Natural killer cell (primary cell): ENCODE measurements at regions not wholly inside any gene's neighbourhood (a gene's known extent, or its start where the extent isn't known, plus 50 kb on each side); places are given as distances from the start of the nearest gene placed in this dataset.

Experiments used
- ATAC-seq, 3 donors: fragments of 150-1000 bp in 2 of 3; fragments of 200-7000 bp in 1 of 3; cut with Tn5 transposase; 1 replicate in 1 of 3; 2 replicates in 2 of 3; pipeline ENCODE4 v1.10.0; 2021; ENCODE audit warnings: mild to moderate bottlenecking in 2 of 3, moderate library complexity in 2 of 3
- DNase-seq, 2 donors: peaks; one replicate each; pipeline versions ENCODE4 v3.0.0 to v3.0.0-alpha.2; 2013 to 2021; ENCODE audit warnings: mixed read lengths in 1 of 2
- H3K27ac ChIP-seq: one replicate; pipeline ENCODE4 v1.5.1; 2013; ENCODE audit warnings: mild to moderate bottlenecking, low read length
- H3K27me3 ChIP-seq: one replicate; pipeline ENCODE4 v1.6.1; 2013; ENCODE audit warnings: low read length; ENCODE audit not compliant: control insufficient read depth, insufficient read depth
- H3K36me3 ChIP-seq: one replicate; pipeline ENCODE4 v1.6.1; 2013; ENCODE audit warnings: low read length; ENCODE audit not compliant: control insufficient read depth, insufficient read depth
- H3K4me1 ChIP-seq: one replicate; pipeline ENCODE4 v1.6.1; 2013; ENCODE audit warnings: low read length; ENCODE audit not compliant: control insufficient read depth, insufficient read depth
- H3K4me3 ChIP-seq: one replicate; pipeline ENCODE4 v1.5.1; 2013; ENCODE audit warnings: low read length
- H3K9me3 ChIP-seq: one replicate; pipeline ENCODE4 v1.6.1; 2013; ENCODE audit warnings: low read length; ENCODE audit not compliant: control insufficient read depth, insufficient read depth
- H3K27ac Mint-ChIP-seq, 2 donors: one replicate each; pipeline ENCODE4 v1.8.0; 2022; ENCODE audit warnings: mild to moderate bottlenecking in 2 of 2, mixed read lengths in 2 of 2, moderate library complexity in 1 of 2
- H3K27me3 Mint-ChIP-seq, 2 donors: one replicate each; pipeline ENCODE4 v1.8.0; 2022; ENCODE audit warnings: low read depth in 2 of 2, mixed read lengths in 2 of 2
- H3K36me3 Mint-ChIP-seq: one replicate; pipeline ENCODE4 v1.8.0; 2022; ENCODE audit warnings: mixed read lengths
- H3K4me1 Mint-ChIP-seq, 2 donors: one replicate each; pipeline ENCODE4 v1.8.0; 2022; ENCODE audit warnings: mixed read lengths in 2 of 2
- H3K4me3 Mint-ChIP-seq: one replicate; pipeline ENCODE4 v1.8.0; 2022; ENCODE audit warnings: mild to moderate bottlenecking, moderate library complexity, mixed read lengths
- H3K9me3 Mint-ChIP-seq, 2 donors: one replicate each; pipeline ENCODE4 v1.8.0; 2022; ENCODE audit warnings: mixed read lengths in 2 of 2
- CTCF ChIP-seq: fragments of 200-600 bp; IDR thresholded peaks from one replicate; pipeline ENCODE4 v1.8.0; 2022; ENCODE audit warnings: antibody characterized with exemption
- WGBS: methylation state at CpG from one replicate; pipeline ENCODE4 v1.1.7; 2013; ENCODE audit warnings: missing lambda C conversion rate; ENCODE audit not compliant: insufficient coverage; 5-methylcytosine and 5-hydroxymethylcytosine counted together
- intact Hi-C: fragments of 100-400 bp; cut with micrococcal nuclease; formaldehyde crosslinking; loops from one replicate; pipeline ENCODE4 v1.14.2; 2022

- intact Hi-C loops: no loop called here
- H3K27ac ChIP-seq: no peak overlapping the region
- no peak overlapping the region for H3K4me3 ChIP-seq
- no peaks in the 10 kb centered on the region for H3K36me3 Mint-ChIP-seq
- ATAC-seq (no peak), DNase-seq (no peak)
- H3K4me3 Mint-ChIP-seq: no peak overlapping the region
- H3K27me3 ChIP-seq: no peaks in the 10 kb centered on the region
- H3K27ac Mint-ChIP-seq: no peak overlapping the region
- H3K4me1 ChIP-seq: no peaks in the 10 kb centered on the region
- H3K36me3 ChIP-seq: no peaks in the 10 kb centered on the region
- H3K9me3 Mint-ChIP-seq: peaks cover 0 to 3% of the 10 kb centered on the region in 2 donors
- 78% methylated on average over 4 of the region's 4 CpGs for WGBS
- no peaks in the 10 kb centered on the region for H3K27me3 Mint-ChIP-seq
- TF ChIP-seq CTCF: no peak
- H3K4me1 Mint-ChIP-seq: no peaks in the 10 kb centered on the region
- H3K9me3 ChIP-seq: no peaks in the 10 kb centered on the region
These were observed 217.0 kb upstream of the CCN2 start for GRCh38 chr6:132167929-132168892.

DNA sequence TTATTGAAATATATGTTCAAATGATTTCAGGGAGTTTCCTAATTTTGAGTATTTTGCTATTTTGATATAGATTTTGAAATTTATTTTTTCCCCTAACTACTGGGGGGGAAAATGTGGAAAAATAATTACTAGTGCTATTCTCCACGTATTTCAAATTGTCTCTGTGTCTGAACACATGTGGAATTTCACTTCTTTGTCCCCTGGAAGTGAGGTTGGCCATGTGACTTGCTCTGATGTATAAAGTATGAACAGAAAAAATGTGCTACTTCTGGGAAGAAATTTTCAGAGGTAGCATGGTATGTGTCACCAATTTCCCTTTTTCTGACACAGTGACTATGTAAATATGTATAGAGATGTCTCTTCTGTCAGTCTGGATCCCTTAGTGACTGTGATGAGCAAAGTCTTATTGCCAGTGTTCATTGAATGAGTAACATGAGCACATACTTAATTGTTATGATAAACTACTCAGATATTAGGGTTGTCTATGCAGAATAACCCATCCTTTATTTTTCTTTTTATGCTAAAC is 215.4 kb upstream of the CCN2 start:
- 73% methylated on average over 1 of the region's 1 CpG for WGBS
- H3K4me1 Mint-ChIP-seq: no peaks in the 10 kb centered on the region
- no peaks in the 10 kb centered on the region for H3K4me1 ChIP-seq

DNA sequence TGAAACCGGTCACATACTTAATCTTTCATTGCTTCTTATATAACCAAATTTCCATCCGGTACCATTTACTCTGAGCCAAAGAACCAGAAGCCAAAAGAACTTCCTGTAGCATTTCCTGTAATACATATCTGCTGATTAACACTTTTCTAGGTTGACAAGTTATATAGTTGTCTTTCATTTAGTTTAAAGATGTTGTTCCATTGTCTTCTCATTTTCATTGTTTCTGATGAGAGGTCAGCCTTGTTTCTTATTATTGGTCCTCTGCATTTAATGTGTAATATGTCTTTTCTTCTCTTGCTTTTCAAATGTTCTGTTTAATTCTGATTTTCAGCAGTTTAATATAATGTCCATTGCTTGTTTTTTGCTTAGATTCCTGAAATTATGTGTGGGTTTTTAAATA is 214.5 kb upstream of the CCN2 start:
- no peaks in the 10 kb centered on the region for H3K27me3 Mint-ChIP-seq
- Histone ChIP-seq H3K4me1 (no peaks in the 10 kb centered on the region), H3K27ac (no peak overlapping the region), H3K36me3 (no peaks in the 10 kb centered on the region), H3K27me3 (no peaks in the 10 kb centered on the region), H3K4me3 (no peak overlapping the region), H3K9me3 (no peaks in the 10 kb centered on the region)
- ATAC-seq: no peak
- no peak for DNase-seq
- WGBS: 75% methylated on average over 2 of the region's 2 CpGs
- H3K4me3 Mint-ChIP-seq: no peak overlapping the region
- H3K27ac Mint-ChIP-seq: no peak overlapping the region
- TF ChIP-seq CTCF: no peak
- H3K9me3 Mint-ChIP-seq: peaks cover 2 to 3% of the 10 kb centered on the region in 2 donors
- intact Hi-C loops: no loop called here
- H3K36me3 Mint-ChIP-seq: no peaks in the 10 kb centered on the region
- H3K4me1 Mint-ChIP-seq: no peaks in the 10 kb centered on the region

More for the DNA sequence above, 215.4 kb upstream of the CCN2 start:
- no peaks in the 10 kb centered on the region for H3K27me3 Mint-ChIP-seq
- H3K36me3 ChIP-seq: no peaks in the 10 kb centered on the region
- no peak overlapping the region for H3K27ac ChIP-seq
- peaks cover 2 to 3% of the 10 kb centered on the region in 2 donors for H3K9me3 Mint-ChIP-seq
- no peak for ATAC-seq
- intact Hi-C loops: no loop called here
- DNase-seq: no peak
- H3K4me3 ChIP-seq: no peak overlapping the region
- no peak overlapping the region for H3K27ac Mint-ChIP-seq
- no peak overlapping the region for H3K4me3 Mint-ChIP-seq
- no peak for TF ChIP-seq CTCF
- H3K9me3 ChIP-seq: no peaks in the 10 kb centered on the region
- H3K27me3 ChIP-seq: no peaks in the 10 kb centered on the region
- H3K36me3 Mint-ChIP-seq: no peaks in the 10 kb centered on the region
